HEK293 (cell line): ENCODE measurements at regions not wholly inside any gene's neighbourhood (a gene's known extent, or its start where the extent isn't known, plus 50 kb on each side); places are given as distances from the start of the nearest gene placed in this dataset.

Source experiments
- CTCF ChIP-seq: fragments of 450-650 bp; formaldehyde crosslinking; IDR thresholded peaks from 2 replicates; pipeline ENCODE4 v1.5.1; 2016; ENCODE audit warnings: missing biosample characterization, missing genetic modification characterization
- HIC1 ChIP-seq: fragments of 450-650 bp; formaldehyde crosslinking; IDR thresholded peaks from 2 replicates; pipeline ENCODE4 v1.5.1; 2016; ENCODE audit warnings: missing biosample characterization, missing genetic modification characterization
- PRDM4 ChIP-seq: fragments of 450-650 bp; formaldehyde crosslinking; IDR thresholded peaks from 2 replicates; pipeline ENCODE4 v1.5.1; 2017; ENCODE audit warnings: missing biosample characterization, missing genetic modification characterization
- PRDM6 ChIP-seq: fragments of 450-650 bp; formaldehyde crosslinking; IDR thresholded peaks from 2 replicates; pipeline ENCODE4 v1.5.1; 2017; ENCODE audit warnings: missing biosample characterization, missing genetic modification characterization
- TCF7L2 ChIP-seq: IDR thresholded peaks from 2 replicates; pipeline ENCODE4 v1.6.1; 2011; ENCODE audit warnings: low read depth, mild to moderate bottlenecking, inconsistent platforms, low read length, moderate library complexity, borderline replicate concordance
- ZFHX2 ChIP-seq: fragments of 450-650 bp; formaldehyde crosslinking; conservative IDR thresholded peaks from 2 replicates; pipeline ENCODE4 v1.5.1; 2016; ENCODE audit warnings: missing biosample characterization, missing genetic modification characterization
- ZNF549 ChIP-seq: fragments of 450-650 bp; IDR thresholded peaks from 2 replicates; pipeline ENCODE4 v1.5.1; 2018; ENCODE audit warnings: missing biosample characterization, missing genetic modification characterization, mild to moderate bottlenecking, inconsistent platforms, moderate library complexity
- ZNF629 ChIP-seq: fragments of 450-650 bp; formaldehyde crosslinking; IDR thresholded peaks from 2 replicates; pipeline ENCODE4 v1.5.1; 2017; ENCODE audit warnings: missing biosample characterization, missing genetic modification characterization

- TF ChIP-seq CTCF (tag by site-specific recombination) (no peak), ZFHX2 (no peak), PRDM4 (tag by site-specific recombination) (no peak), ZNF549 (no peak), PRDM6 (tag by site-specific recombination) (no peak), TCF7L2 (no peak), ZNF629 (no peak), HIC1 (tag by site-specific recombination) (no peak)
Measured at GRCh38 chr6:6434723-6435122, 114.3 kb upstream of the F13A1 start.
